NCI-H748 (cell line): ENCODE measurements at regions not wholly inside any gene's neighbourhood (a gene's known extent, or its start where the extent isn't known, plus 50 kb on each side); places are given as distances from the start of the nearest gene placed in this dataset.
"Not testable (repeated sequence)": the region's sequence is repeated elsewhere in the genome, so short reads cannot be mapped to it uniquely, and the experiment has no call there.

Source experiments
- DNase-seq: peaks from one replicate; lab custom pipeline; 2025; ENCODE audit not compliant: unreplicated experiment; lab: John Stamatoyannopoulos, UW

DNA sequence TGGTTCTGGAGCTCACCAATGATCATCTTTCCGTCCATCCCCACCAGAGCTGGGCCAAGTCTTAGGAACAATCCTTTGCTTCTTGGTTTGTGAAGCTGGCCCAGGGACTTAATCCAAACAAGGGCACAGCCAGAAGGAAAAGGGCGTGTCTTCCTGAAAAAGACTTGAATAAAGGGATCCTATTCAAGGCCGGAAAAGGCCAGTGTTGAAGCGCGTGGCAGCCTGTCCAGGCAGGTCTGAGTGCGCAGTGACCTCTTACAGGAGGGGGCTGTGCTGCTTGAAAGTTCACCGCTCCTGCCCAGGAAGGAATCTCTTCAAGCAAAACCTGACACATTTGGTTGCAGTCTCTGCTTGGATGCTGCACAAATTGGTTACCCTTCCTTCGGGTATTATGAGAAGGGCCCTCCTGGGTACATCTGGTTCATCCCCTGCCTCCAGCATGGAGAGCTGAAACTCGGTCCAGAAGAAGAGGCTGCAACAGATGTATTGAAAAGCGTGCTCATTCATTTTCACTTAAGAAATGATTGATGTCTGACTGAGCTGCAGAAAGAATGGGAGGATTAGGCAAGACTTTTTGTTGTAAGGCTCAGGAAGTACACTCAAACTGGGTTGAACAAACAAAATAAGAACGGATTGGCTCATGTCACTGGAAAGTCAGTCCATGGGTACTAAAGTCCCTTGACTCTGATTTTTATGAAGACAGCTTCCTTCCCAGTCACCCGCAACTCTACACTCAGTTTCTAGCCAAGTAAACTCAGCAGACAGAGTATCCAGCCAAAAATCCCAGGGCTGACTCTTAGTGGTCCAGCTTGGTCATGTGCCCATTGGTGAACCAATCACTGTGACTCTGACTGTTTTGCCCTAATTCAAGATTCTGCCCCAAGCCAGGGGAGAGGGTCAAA lies 136.3 kb downstream of the TFAP2C start:
- DNase-seq: no peak

GRCh38 chr20:56766528-56766927 lies 137.4 kb downstream of the TFAP2C start:
- DNase-seq: no peak

DNA sequence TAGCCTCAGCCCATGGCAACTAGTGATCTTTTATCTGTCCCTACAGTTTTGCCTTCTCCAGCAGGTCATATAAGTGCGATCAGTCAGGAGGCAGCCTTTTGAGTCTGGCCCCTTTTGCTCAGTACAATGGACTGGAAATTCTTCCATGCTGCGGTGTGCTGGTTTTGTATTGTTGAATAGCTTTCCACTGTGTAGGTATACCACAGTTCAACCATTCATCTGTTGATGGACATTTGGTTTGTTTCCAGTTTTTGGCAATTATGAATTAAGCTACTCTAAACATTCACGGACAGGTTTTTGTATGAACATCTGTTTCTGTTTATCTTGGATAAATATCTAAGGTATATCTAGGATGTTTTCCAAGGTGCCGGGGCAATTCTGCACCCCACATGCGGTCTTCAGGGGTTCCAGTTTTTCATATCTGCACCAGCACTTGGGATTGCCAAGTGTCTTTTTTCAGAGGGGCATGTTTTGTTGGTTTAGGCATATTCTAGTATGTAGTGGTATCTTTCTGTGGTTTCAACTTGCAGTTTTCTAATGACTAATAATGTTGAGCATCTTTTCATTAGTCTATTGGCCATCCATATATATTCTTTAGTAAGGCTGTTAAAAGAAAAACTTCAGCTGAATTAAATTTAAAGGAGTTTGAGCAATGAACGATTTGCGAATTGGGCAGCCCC lies 141.0 kb downstream of the TFAP2C start:
- no peak for DNase-seq

DNA sequence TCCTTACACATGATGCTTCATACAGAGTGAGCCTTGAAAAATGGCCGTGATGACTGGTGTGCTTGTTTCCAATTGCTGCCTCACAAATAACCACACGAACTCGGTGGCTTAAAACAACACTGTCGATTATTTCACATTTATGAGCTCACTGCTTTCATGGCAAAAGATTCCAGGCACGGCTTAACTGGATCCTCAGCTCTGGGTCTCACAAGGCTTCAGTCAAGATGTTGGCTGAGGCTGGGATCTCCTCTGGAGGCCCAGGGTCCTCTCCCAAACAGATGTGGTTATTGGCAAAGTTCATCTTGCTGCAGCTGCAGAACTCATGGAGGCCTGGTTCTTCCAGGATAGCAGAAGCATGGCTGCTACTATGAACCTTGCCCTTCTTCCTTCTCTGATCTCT lies 144.6 kb downstream of the TFAP2C start:
- no peak for DNase-seq

DNA sequence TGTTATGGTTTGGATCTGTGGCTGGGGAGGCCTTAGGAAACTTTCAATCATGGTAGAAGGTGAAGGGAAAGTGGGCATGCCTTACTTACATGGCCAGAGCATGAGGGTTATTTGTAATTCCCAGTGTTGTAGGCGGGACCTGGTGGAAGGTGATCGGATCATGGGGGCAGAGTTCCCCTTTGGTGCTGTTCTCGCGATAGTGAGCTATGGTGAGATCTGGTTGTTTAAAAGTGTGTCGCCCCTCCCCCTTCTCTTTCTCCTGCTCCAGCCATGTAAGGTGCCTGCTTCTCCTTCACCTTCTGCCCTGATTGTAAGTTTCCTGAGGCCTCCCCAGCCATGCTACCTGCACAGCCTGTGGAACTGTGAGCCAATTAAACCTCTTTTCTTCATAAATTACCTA lies 145.8 kb downstream of the TFAP2C start:
- no peak for DNase-seq

DNA sequence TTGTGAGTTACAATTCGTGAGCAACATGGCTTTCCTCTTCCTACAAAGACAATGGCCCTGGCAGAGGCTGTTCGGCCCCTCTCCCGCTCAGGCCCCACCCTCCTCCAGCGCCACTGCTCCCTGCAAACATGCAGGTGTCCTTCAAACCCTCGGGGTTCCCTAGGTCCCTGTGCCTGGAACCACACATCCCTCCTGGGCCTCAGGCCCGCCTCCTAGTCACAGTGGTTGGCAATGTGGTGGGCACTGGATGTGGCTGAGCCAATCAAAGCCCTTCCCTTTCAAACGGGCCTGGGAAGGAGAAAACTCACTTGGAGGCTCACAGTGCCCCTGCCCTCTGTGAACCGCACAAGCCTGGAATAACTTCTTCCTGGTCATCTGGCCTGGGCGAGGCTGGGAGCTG lies 147.2 kb downstream of the TFAP2C start:
- no peak for DNase-seq

- DNase-seq: no peak
Observed at GRCh38 chr20:56778765-56779195, 149.7 kb downstream of the TFAP2C start.

- DNase-seq: no peak
Observed at GRCh38 chr20:56779452-56780143, 150.5 kb downstream of the TFAP2C start.

DNA sequence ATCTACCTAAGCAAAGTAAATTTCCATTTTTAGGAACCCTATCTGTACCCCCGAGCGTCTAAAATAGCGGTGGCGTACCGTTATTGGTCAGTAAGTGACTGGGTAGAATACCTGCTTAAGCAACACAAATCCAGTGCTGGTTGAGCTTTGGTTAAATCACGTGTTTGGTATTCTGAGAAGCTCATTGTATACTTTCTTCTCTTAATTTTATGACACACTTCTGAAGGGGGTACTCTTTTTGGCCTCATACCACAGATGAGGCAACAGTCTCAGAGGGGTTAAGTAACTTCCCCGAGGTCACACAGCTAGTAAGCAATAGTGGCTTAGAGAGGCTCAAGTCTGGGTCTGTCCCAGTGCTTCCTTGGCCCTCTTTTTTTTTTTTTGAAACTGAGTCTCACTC lies 151.2 kb downstream of the TFAP2C start:
- no peak for DNase-seq

DNA sequence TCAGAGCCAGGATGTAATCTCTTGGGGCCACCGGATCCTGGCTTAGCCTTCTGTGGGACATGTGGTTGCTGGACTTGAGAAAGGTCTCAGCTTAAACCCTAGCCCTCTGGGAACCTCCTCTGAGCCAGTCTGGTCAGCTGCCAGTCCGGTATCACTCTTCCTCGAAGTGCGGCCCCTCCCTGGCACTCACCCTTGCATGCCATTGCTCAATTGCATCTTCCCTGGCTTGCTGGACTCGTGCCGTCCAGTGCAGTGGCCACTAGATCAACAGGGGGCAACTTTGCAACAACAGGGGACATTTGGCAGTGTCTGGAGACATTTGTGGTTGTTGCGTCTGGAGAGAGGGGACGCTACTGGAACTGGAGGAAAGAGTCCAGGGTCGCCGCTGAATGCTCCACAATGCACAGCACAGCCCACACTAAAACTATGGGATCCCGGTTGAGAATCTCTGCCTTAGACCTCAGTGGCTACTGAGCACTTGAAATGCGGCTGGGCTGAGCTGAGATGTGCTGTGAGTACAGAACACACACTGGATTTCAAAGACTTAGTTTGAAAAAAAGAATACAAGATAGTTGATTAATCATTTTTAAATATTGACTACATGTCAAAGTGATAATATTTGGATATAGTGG lies 152.1 kb downstream of the TFAP2C start:
- no peak for DNase-seq

DNA sequence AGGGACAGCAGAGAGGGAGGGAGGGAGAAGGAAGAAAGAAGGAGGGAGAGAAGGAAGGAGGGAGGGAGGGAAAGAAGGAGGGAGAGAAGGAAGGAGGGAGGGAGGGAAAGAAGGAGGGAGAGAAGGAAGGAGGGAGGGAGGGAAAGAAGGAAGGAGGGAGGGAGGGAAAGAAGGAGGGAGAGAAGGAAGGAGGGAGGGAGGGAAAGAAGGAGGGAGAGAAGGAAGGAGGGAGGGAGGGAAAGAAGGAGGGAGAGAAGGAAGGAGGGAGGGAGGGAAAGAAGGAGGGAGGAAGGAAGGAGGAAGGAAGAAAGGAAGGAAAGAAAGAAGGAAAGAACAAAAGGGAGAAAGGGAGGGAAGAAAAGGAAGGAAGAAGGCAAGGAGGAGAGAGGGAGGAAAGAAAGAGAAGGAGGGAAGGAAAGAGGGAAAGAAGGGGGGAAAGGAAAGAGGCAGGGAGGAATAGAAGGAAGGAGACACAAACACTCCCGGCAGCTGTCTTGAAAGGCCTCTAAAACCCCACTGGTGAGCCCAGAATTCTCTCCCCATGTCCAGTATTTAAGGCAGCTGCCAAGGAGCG lies 153.0 kb downstream of the TFAP2C start:
- not testable (repeated sequence) for DNase-seq

GRCh38 chr20:56782814-56783213 lies 153.7 kb downstream of the TFAP2C start:
- DNase-seq: not testable (repeated sequence)

- DNase-seq: no peak
Observed at GRCh38 chr20:56783826-56784225, 154.7 kb downstream of the TFAP2C start.

DNA sequence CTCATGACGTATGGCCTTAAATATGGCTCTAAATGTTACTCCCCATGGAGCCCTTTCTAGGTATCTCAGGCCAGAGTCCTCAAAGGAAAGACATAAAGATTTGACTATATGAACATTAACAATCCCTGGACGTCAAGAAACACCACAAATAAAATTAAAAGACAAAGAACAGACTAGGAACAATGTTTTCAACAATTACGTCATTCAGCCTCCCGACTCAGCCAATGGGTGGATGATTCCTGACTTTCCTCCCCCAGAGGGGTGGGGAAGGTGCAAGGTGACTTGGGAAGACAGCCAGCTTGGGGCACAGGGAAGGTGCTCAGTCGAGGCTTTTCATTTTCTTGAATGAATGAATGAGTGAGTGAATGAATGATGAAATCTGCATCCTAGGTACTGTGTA lies 157.4 kb downstream of the TFAP2C start:
- no peak for DNase-seq

DNA sequence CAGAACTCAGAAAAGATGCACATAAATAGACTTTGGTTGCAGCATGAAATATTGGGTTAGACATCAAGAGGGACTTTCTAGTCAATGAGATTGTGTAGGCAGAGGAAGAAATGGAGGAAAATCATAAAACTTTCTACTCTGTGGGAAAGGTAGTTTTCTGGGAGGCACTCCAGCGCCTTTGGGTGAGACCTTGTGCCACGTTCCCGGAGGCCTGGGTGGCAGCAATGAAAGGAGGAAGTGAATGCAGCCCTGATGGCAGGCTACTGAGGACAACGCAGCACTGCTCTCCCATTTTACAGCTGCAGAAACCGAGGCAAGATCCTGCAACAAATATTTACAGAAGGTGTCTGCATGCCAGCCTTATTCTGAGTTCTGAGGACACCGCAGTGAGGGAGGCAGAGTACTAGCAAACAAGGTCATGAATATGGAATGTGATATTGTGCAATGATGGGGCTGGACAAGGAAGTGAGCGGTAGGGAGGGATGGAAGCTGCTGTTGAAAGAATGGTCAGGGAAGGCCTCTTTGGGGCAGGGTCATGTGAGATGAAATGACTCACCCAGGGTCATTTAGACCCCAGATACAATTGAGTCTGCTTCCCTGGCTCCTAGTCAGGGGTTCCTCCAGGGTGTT lies 159.1 kb downstream of the TFAP2C start:
- no peak for DNase-seq

DNA sequence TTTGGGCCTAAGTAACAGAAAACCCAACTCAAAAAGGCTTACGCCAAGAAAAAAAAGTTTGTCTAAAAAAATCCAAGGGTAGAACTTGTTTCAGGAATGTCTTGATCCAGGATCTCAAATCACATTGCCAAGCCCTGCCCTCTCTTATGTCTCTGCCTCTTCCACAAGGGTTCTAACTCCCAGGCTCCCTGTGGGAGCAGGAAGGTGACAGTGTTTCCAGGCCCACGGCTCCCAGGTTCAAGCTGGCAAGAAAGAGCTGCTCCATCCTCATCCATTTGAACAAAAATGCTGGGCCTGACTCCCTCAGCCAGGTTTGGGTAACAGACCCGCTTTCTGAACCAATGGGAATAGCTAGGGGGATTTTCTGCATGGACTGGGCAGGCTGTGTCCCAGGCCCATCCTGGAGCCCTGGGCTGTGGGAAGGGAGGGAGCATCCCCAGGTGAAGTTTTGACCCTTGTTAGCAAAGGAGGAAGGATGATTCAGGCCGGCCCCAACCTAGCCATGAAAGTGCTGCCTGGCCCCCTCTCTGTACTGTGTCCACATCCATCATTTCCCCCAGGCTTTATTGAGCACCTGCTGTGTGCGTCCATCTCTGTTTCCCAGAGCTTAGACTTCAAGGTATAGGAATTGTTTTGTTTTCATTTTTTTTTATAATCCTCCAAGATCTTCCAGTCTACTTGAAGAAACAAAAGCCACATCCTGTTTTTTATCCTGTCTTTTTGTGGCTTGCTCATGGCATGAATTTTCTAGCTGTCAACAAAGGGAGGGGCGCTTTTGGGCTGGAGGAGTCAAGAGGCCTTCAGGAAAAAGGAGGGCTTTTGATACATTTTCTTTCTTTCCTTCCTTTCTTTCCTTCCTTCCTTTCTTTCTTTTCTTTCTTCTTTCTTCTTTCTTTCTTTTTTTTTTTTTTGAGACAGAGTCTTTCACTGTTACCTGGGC lies 159.8 kb downstream of the TFAP2C start:
- DNase-seq: no peak

GRCh38 chr20:56793916-56794315 lies 164.8 kb downstream of the TFAP2C start:
- DNase-seq: no peak

- DNase-seq: no peak
Observed at GRCh38 chr20:56795492-56795891, 166.4 kb downstream of the TFAP2C start.

- no peak for DNase-seq
Observed at GRCh38 chr20:56796345-56796744, 167.2 kb downstream of the TFAP2C start.
